ENCODE measurements at regions not wholly inside any gene's neighbourhood (a gene's known extent, or its start where the extent isn't known, plus 50 kb on each side); places are given as distances from the start of the nearest gene placed in this dataset.

- H2BK5ac ChIP-seq (ENCODE audit: low read depth, low read length, poor library complexity, severe bottlenecking), result no peak overlapping the region
- no peaks in the 10 kb centered on the region for H3K36me3 ChIP-seq (ENCODE audit: control insufficient read depth, insufficient read depth, low read length)
- no peaks in the 10 kb centered on the region for H3K79me1 ChIP-seq (ENCODE audit: low read depth in 1 of 2, low read length in 2 of 2)
- H2BK20ac ChIP-seq (ENCODE audit: low read depth, low read length), result no peak overlapping the region
- no peak for DNase-seq
- intact Hi-C loops (cut with micrococcal nuclease) (no loop called here), in situ Hi-C loops (cut with MboI; ENCODE audit: low sequenced_read_pairs) (no loop called here), dilution Hi-C loops (cut with HindIII; ENCODE audit: low sequenced_read_pairs, unreplicated experiment) (no loop called here)
- no peak overlapping the region for H2AK9ac ChIP-seq (replicated peaks; ENCODE audit: low read depth, low read length, poor library complexity)
- ATAC-seq (ENCODE audit: low read depth), result no peak
- CTCF ChIA-PET, result no interaction called here
- no peak overlapping the region for H3K14ac ChIP-seq (replicated peaks; ENCODE audit: low read depth, low read length)
- H2BK120ac ChIP-seq (ENCODE audit: low read depth, low read length), result no peak overlapping the region
- no peaks in the 10 kb centered on the region for H3K4me1 ChIP-seq (ENCODE audit: control insufficient read depth, insufficient read depth, low read length)
- no peak overlapping the region for H2BK15ac ChIP-seq (ENCODE audit: low read depth, low read length)
- BruUV-seq (replicated peaks), result no TSS peak
- POLR2A ChIA-PET (ENCODE audit: unreplicated experiment), result no interaction called here
- no peak overlapping the region for H3K9ac ChIP-seq (ENCODE audit: low read depth, low read length)
- no peak overlapping the region for H2AFZ ChIP-seq (replicated peaks; ENCODE audit: low read length, poor library complexity)
- no peak overlapping the region for H3K4me3 ChIP-seq (ENCODE audit: insufficient read depth, low read depth, low read length)
- H4K91ac ChIP-seq (ENCODE audit: insufficient read depth, low read depth, low read length), result no peak overlapping the region
- no peak overlapping the region for H3K4ac ChIP-seq (ENCODE audit: low read depth, low read length)
- H3K4me2 ChIP-seq (ENCODE audit: low read depth, low read length), result no peak overlapping the region
- no peak overlapping the region for H4K5ac ChIP-seq (ENCODE audit: low read depth, low read length)
- no peak overlapping the region for H3K23ac ChIP-seq (ENCODE audit: low read depth, low read length)
- H2AK5ac ChIP-seq (ENCODE audit: low read depth, low read length), result no peak overlapping the region
- H3K18ac ChIP-seq (ENCODE audit: low read depth, low read length), result no peak overlapping the region
- no peak for TF ChIP-seq RCOR1 (IDR thresholded peaks at IDR 0.05; ENCODE audit: insufficient replicate concordance, low read length)
- TF ChIP-seq, protein P1, sequence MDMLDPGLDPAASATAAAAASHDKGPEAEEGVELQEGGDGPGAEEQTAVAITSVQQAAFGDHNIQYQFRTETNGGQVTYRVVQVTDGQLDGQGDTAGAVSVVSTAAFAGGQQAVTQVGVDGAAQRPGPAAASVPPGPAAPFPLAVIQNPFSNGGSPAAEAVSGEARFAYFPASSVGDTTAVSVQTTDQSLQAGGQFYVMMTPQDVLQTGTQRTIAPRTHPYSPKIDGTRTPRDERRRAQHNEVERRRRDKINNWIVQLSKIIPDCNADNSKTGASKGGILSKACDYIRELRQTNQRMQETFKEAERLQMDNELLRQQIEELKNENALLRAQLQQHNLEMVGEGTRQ (IDR thresholded peaks at IDR 0.05; ENCODE audit: low read depth, low read length), result no peak
- no peak for TF ChIP-seq POLR2A (IDR thresholded peaks at IDR 0.05; ENCODE audit: low read depth, low read length)
- TF ChIP-seq, protein P2, sequence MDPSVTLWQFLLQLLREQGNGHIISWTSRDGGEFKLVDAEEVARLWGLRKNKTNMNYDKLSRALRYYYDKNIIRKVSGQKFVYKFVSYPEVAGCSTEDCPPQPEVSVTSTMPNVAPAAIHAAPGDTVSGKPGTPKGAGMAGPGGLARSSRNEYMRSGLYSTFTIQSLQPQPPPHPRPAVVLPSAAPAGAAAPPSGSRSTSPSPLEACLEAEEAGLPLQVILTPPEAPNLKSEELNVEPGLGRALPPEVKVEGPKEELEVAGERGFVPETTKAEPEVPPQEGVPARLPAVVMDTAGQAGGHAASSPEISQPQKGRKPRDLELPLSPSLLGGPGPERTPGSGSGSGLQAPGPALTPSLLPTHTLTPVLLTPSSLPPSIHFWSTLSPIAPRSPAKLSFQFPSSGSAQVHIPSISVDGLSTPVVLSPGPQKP (IDR thresholded peaks at IDR 0.05; ENCODE audit: borderline replicate concordance, low read depth, low read length), result no peak
- TF ChIP-seq CHD1 (IDR thresholded peaks at IDR 0.05; ENCODE audit: low read depth, low read length), result no peak
- TF ChIP-seq CEBPB (IDR thresholded peaks at IDR 0.05; ENCODE audit: low read depth, low read length), result no peak
- no peak for TF ChIP-seq RFX5 (IDR thresholded peaks at IDR 0.05; ENCODE audit: low read depth, low read length)
- TF ChIP-seq NFE2L2 (IDR thresholded peaks at IDR 0.05; ENCODE audit: low read depth, low read length), result no peak
- no peak for TF ChIP-seq RAD21 (IDR thresholded peaks at IDR 0.05; ENCODE audit: low read length)
- peaks cover 2% of the 10 kb centered on the region; the same call in 1 of the 2 replicates for H3K27me3 ChIP-seq (ENCODE audit: control insufficient read depth, insufficient read depth, low read length)
- H3K9me3 ChIP-seq (ENCODE audit: control insufficient read depth, insufficient read depth, low read length), result no peaks in the 10 kb centered on the region
- no peak overlapping the region for H3K56ac ChIP-seq (ENCODE audit: extremely low read depth, insufficient read depth, low read length)
- no peaks in the 10 kb centered on the region for H4K20me1 ChIP-seq (ENCODE audit: insufficient read depth, low read length)
- no peak overlapping the region for H4K8ac ChIP-seq (ENCODE audit: low read depth in 2 of 2, low read length in 2 of 2)
- WGBS, 2 experiments (ENCODE audit: extremely low coverage in 2 of 2, insufficient read length in 1 of 2), result 80% methylated on average over 1 of the region's 4 CpGs; no CpG with 5 or more reads in 1 of the 2 experiments
- H3K27ac ChIP-seq (ENCODE audit: insufficient read depth, low read length), result no peak overlapping the region
- H3K9me1 ChIP-seq (ENCODE audit: insufficient read depth, low read length), result no peaks in the 10 kb centered on the region
Observed at GRCh38 chr18:55663891-55664290, 75.9 kb upstream of the TCF4 start.

Data from IMR-90 (cell line).